HEK293T (cell line): ENCODE measurements at regions not wholly inside any gene's neighbourhood (a gene's known extent, or its start where the extent isn't known, plus 50 kb on each side); places are given as distances from the start of the nearest gene placed in this dataset.

Source experiments
- BHLHE40 ChIP-seq: fragments of 450-650 bp; IDR thresholded peaks from 2 replicates; pipeline ENCODE4 v1.6.1; 2016; ENCODE audit warnings: mild to moderate bottlenecking, moderate library complexity, borderline replicate concordance
- L3MBTL2 ChIP-seq: fragments of 450-650 bp; conservative IDR thresholded peaks from 2 replicates; pipeline ENCODE4 v1.6.1; 2016; ENCODE audit warnings: mild to moderate bottlenecking
- PKNOX1 ChIP-seq: fragments of 450-650 bp; IDR thresholded peaks from 2 replicates; pipeline ENCODE4 v1.6.1; 2016
- SP1 ChIP-seq: fragments of 450-650 bp; IDR thresholded peaks from 2 replicates; pipeline ENCODE4 v1.6.1; 2017
- SUZ12 ChIP-seq: fragments of 450-650 bp; IDR thresholded peaks from 2 replicates; pipeline ENCODE4 v1.6.1; 2016; ENCODE audit warnings: mild to moderate bottlenecking
- ZNF384 ChIP-seq: fragments of 450-650 bp; IDR thresholded peaks from 2 replicates; pipeline ENCODE4 v1.6.1; 2016

- TF ChIP-seq SUZ12 = no peak
- no peak for TF ChIP-seq ZNF384
- no peak for TF ChIP-seq L3MBTL2
- no peak for TF ChIP-seq SP1
- no peak for TF ChIP-seq BHLHE40
- TF ChIP-seq PKNOX1 = no peak
Measured at GRCh38 chr3:98646680-98647079, 53.3 kb upstream of the CPOX start.
